ENCODE measurements at regions not wholly inside any gene's neighbourhood (a gene's known extent, or its start where the extent isn't known, plus 50 kb on each side); places are given as distances from the start of the nearest gene placed in this dataset.

DNA sequence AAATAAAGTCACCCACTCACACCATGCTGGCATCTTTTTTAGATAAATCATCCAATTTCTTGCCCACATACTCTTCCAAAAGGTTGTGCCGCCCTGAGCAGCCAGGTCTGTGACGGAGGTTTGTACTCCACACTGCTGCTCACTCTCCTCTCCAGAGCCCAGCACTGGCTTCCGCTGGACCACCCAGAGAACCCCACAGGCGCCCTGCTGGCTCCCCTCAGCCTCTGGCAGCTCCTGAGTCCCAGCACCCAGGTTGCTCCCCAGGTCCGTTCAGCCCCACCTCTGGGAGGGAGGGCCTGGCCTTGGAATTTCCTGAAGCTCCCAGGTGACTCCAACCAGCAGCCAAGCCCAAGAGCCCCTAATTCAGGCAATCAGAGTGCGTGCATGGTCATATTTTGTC is 131.7 kb upstream of the CST7 start:
- Histone ChIP-seq H4K8ac (ENCODE audit: low read depth in 2 of 2, low read length in 2 of 2) (no peak overlapping the region), H2AFZ (replicated peaks; ENCODE audit: low read length, poor library complexity) (no peak overlapping the region), H3K9me1 (ENCODE audit: insufficient read depth, low read length) (no peaks in the 10 kb centered on the region), H3K4ac (ENCODE audit: low read depth, low read length) (no peak overlapping the region), H2AK9ac (replicated peaks; ENCODE audit: low read depth, low read length, poor library complexity) (no peak overlapping the region), H4K20me1 (ENCODE audit: insufficient read depth, low read length) (no peaks in the 10 kb centered on the region), H3K79me1 (ENCODE audit: low read depth in 1 of 2, low read length in 2 of 2) (no peaks in the 10 kb centered on the region), H3K4me3 (ENCODE audit: insufficient read depth, low read depth, low read length) (no peak overlapping the region), H2BK20ac (ENCODE audit: low read depth, low read length) (no peak overlapping the region), H3K9ac (ENCODE audit: low read depth, low read length) (no peak overlapping the region), H3K18ac (ENCODE audit: low read depth, low read length) (no peak overlapping the region), H3K27ac (ENCODE audit: insufficient read depth, low read length) (no peak overlapping the region), H2BK120ac (ENCODE audit: low read depth, low read length) (no peak overlapping the region), H3K4me2 (ENCODE audit: low read depth, low read length) (no peak overlapping the region), H3K23ac (ENCODE audit: low read depth, low read length) (no peak overlapping the region), H3K4me1 (ENCODE audit: control insufficient read depth, insufficient read depth, low read length) (no peaks in the 10 kb centered on the region), H2BK15ac (ENCODE audit: low read depth, low read length) (no peak overlapping the region), H3K14ac (replicated peaks; ENCODE audit: low read depth, low read length) (no peak overlapping the region), H3K56ac (ENCODE audit: extremely low read depth, insufficient read depth, low read length) (no peak overlapping the region), H2BK5ac (ENCODE audit: low read depth, low read length, poor library complexity, severe bottlenecking) (no peak overlapping the region), H3K36me3 (ENCODE audit: control insufficient read depth, insufficient read depth, low read length) (no peaks in the 10 kb centered on the region), H3K9me3 (ENCODE audit: control insufficient read depth, insufficient read depth, low read length) (no peaks in the 10 kb centered on the region), H3K27me3 (ENCODE audit: control insufficient read depth, insufficient read depth, low read length) (no peaks in the 10 kb centered on the region; the same call in none of the 2 replicates), H4K5ac (ENCODE audit: low read depth, low read length) (no peak overlapping the region), H2AK5ac (ENCODE audit: low read depth, low read length) (no peak overlapping the region), H4K91ac (ENCODE audit: insufficient read depth, low read depth, low read length) (no peak overlapping the region)
- in situ Hi-C loops (cut with MboI; ENCODE audit: low sequenced_read_pairs) = no loop called here
- WGBS, 2 experiments (ENCODE audit: extremely low coverage in 2 of 2, insufficient read length in 1 of 2) = 66% methylated on average over 3 of the region's 6 CpGs; no CpG with 5 or more reads in 1 of the 2 experiments
- ATAC-seq (ENCODE audit: low read depth) = no peak
- ChIA-PET CTCF (no interaction called here), POLR2A (ENCODE audit: unreplicated experiment) (no interaction called here)
- BruUV-seq (replicated peaks) = no TSS peak
- intact Hi-C loops (cut with micrococcal nuclease) = no loop called here
- DNase-seq = no peak
- no peak for TF ChIP-seq CEBPB (IDR thresholded peaks at IDR 0.05; ENCODE audit: low read depth, low read length)
- TF ChIP-seq NFE2L2 (IDR thresholded peaks at IDR 0.05; ENCODE audit: low read depth, low read length) = no peak
- no peak for TF ChIP-seq RCOR1 (IDR thresholded peaks at IDR 0.05; ENCODE audit: insufficient replicate concordance, low read length)
- TF ChIP-seq, protein P1, sequence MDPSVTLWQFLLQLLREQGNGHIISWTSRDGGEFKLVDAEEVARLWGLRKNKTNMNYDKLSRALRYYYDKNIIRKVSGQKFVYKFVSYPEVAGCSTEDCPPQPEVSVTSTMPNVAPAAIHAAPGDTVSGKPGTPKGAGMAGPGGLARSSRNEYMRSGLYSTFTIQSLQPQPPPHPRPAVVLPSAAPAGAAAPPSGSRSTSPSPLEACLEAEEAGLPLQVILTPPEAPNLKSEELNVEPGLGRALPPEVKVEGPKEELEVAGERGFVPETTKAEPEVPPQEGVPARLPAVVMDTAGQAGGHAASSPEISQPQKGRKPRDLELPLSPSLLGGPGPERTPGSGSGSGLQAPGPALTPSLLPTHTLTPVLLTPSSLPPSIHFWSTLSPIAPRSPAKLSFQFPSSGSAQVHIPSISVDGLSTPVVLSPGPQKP (IDR thresholded peaks at IDR 0.05; ENCODE audit: borderline replicate concordance, low read depth, low read length) = no peak
- TF ChIP-seq SMC3 (IDR thresholded peaks at IDR 0.05; ENCODE audit: low read depth, low read length) = no peak
- no peak for TF ChIP-seq MAZ (IDR thresholded peaks at IDR 0.05; ENCODE audit: borderline replicate concordance, low read depth, low read length)
- TF ChIP-seq, protein P2, sequence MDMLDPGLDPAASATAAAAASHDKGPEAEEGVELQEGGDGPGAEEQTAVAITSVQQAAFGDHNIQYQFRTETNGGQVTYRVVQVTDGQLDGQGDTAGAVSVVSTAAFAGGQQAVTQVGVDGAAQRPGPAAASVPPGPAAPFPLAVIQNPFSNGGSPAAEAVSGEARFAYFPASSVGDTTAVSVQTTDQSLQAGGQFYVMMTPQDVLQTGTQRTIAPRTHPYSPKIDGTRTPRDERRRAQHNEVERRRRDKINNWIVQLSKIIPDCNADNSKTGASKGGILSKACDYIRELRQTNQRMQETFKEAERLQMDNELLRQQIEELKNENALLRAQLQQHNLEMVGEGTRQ (IDR thresholded peaks at IDR 0.05; ENCODE audit: low read depth, low read length) = no peak
- TF ChIP-seq, protein P3, sequence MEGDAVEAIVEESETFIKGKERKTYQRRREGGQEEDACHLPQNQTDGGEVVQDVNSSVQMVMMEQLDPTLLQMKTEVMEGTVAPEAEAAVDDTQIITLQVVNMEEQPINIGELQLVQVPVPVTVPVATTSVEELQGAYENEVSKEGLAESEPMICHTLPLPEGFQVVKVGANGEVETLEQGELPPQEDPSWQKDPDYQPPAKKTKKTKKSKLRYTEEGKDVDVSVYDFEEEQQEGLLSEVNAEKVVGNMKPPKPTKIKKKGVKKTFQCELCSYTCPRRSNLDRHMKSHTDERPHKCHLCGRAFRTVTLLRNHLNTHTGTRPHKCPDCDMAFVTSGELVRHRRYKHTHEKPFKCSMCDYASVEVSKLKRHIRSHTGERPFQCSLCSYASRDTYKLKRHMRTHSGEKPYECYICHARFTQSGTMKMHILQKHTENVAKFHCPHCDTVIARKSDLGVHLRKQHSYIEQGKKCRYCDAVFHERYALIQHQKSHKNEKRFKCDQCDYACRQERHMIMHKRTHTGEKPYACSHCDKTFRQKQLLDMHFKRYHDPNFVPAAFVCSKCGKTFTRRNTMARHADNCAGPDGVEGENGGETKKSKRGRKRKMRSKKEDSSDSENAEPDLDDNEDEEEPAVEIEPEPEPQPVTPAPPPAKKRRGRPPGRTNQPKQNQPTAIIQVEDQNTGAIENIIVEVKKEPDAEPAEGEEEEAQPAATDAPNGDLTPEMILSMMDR (conservative IDR thresholded peaks at IDR 0.05; ENCODE audit: low read depth, low read length) = no peak
- no peak for TF ChIP-seq RFX5 (IDR thresholded peaks at IDR 0.05; ENCODE audit: low read depth, low read length)
- no peak for TF ChIP-seq CHD1 (IDR thresholded peaks at IDR 0.05; ENCODE audit: low read depth, low read length)
- no peak for TF ChIP-seq MXI1 (IDR thresholded peaks at IDR 0.05; ENCODE audit: borderline replicate concordance, low read depth, low read length)
- no peak for TF ChIP-seq POLR2A (IDR thresholded peaks at IDR 0.05; ENCODE audit: low read depth, low read length)
- no peak for TF ChIP-seq RAD21 (IDR thresholded peaks at IDR 0.05; ENCODE audit: low read length)
- TF ChIP-seq MAFK (IDR thresholded peaks at IDR 0.05; ENCODE audit: low read depth, low read length) = no peak
- dilution Hi-C loops (cut with HindIII; ENCODE audit: low sequenced_read_pairs, unreplicated experiment) = no loop called here
